GM20000 (cell line): ENCODE measurements at regions not wholly inside any gene's neighbourhood (a gene's known extent, or its start where the extent isn't known, plus 50 kb on each side); places are given as distances from the start of the nearest gene placed in this dataset.

Experiments
- DNase-seq: peaks from one replicate; pipeline ENCODE4 v3.0.0; 2012; ENCODE audit warnings: low spot score
- CTCF ChIP-seq: IDR thresholded peaks from 2 replicates; pipeline ENCODE4 v1.5.1; 2012; ENCODE audit warnings: mild to moderate bottlenecking, control low read depth; ENCODE audit errors: extremely low read depth, missing control alignments

GRCh38 chr3:10627884-10628572, 122.6 kb upstream of the ATP2B2 start:
- TF ChIP-seq CTCF, result no peak
- no peak for DNase-seq

DNA sequence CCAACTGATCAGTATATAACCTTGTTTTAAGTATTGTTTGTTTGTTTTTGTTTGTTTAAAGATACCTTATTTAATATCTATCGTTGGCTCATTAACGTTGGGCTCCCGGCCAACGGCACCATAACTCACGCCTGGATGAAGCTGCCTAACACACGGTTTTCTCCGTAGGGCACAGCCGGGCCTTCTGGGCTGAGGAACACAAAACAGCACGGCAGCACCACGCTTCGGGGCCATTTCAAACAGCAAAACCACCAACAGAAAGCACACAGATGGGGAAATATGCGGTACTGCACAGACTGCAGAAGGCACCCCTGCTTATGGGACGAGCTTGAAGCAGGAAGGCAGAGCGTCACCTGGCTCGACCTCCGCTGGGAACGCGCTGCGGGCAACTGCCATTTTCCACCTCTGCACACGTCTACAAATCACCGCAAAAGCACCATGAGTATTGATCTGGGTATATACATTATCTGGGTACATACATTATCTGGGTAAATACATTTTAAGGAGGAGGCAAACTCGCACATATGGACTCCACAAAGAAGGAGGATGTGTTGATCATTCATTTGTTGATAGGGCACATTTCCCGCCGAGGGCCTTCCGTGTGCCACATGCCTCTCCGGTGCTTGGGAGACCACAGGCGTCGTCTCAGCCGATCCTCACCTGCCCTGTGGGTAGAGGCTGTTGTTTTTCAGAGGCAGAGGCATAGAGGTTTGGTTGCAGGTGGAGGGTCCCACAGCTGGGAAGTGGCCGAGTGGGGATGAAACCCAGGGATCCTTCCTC, 123.7 kb upstream of the ATP2B2 start:
- DNase-seq, result no peak
- no peak for TF ChIP-seq CTCF

DNA sequence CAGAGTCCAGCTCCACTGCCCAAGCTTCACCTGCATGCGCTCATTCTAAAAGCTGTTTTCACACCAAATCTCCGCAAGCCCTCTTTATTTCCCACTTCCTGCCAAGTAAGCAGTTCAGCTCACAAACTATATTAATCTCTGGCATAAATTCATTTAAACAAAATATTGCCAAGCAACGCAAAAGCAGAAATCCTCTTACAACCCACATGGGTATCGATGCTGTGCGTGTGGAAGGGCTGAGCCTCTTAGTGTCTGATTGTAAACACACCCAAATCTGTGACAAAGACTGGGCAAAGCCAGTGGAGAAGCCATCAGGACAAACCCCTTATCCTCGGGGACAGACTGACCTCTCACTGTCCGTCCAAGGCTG, 124.3 kb upstream of the ATP2B2 start:
- no peak for TF ChIP-seq CTCF
- DNase-seq, result no peak

DNA sequence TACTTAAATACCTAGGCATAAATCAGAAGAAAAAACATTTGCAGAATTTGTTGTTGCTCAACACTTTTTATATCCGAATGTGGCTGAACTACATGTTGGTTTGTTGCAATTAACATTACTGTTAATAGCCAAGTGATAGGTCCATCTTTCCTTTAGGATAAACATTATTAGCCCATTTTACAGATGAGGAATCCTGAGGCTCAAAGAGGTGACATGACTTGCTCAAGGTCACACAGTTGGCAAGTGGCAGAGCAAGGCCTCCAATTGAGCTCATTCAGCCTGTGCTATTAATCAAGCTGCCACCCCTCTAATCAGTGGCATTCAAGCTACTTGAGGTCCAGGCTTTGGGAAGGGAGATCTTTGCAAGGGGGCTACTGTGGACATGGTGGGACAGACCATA, 125.8 kb upstream of the ATP2B2 start:
- TF ChIP-seq CTCF, result no peak
- DNase-seq, result no peak

GRCh38 chr3:10632125-10632524, 126.7 kb upstream of the ATP2B2 start:
- DNase-seq, result no peak
- TF ChIP-seq CTCF, result no peak

DNA sequence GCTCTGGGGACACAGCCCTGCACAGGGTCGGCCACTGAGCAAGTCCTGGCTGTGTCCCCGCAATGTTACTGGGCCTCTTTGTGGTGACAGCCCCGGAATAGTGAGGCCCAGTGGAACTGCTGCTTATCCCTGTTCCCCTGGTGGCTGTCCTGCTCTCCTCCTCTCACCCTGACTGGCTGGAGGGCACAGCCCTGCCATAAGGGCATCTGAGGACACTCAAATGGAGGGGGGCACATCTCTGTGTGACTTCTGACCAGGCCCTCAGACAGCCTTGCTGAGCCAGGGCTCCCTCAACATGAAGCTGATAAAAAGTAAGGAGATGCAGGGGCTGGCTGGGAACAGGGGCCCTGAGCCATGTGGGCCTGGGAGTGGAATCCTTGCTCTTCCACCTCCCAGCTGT, 127.4 kb upstream of the ATP2B2 start:
- DNase-seq, result no peak
- no peak for TF ChIP-seq CTCF

- DNase-seq, result no peak
- TF ChIP-seq CTCF, result no peak
These were observed 130.2 kb upstream of the ATP2B2 start for GRCh38 chr3:10635446-10636076.
